B cell (primary cell): ENCODE measurements at regions not wholly inside any gene's neighbourhood (a gene's known extent, or its start where the extent isn't known, plus 50 kb on each side); places are given as distances from the start of the nearest gene placed in this dataset.

Source experiments
- ATAC-seq: fragments of 200-7000 bp; cut with Tn5 transposase; one replicate; pipeline ENCODE4 v1.10.0; 2021; ENCODE audit warnings: low read depth, mild to moderate bottlenecking, moderate number of reproducible peaks, moderate library complexity
- CTCF ChIA-PET: fragments of 350-600 bp; sonication (Branson Sonifier 250); formaldehyde crosslinking; loops from one replicate; lab custom pipeline; 2021; ENCODE audit warnings: antibody characterized with exemption, inconsistent platforms; lab: Charles Lee
- POLR2A ChIA-PET: fragments of 350-600 bp; sonication (Branson Sonifier 250); formaldehyde crosslinking; loops from one replicate; lab custom pipeline; 2021; ENCODE audit warnings: antibody characterized with exemption; lab: Charles Lee
- DNase-seq: peaks from one replicate; pipeline ENCODE4 v3.0.0; 2013
- H2AFZ ChIP-seq: 2 replicates; pipeline ENCODE4 v1.6.1; 2012; ENCODE audit warnings: mild to moderate bottlenecking, low read depth, low read length; ENCODE audit not compliant: insufficient read depth, poor library complexity, severe bottlenecking
- H3K27ac ChIP-seq, 2 donors: 1 replicate in 1 of 2; 2 replicates in 1 of 2; pipeline ENCODE4 v1.5.1; 2012 to 2013; ENCODE audit warnings: low read length in 2 of 2, mild to moderate bottlenecking in 2 of 2, moderate library complexity in 1 of 2
- H3K27me3 ChIP-seq, 4 experiments: fragments of 200-600 bp in 1 of 4; sonication (generic) in 1 of 4; replicated peaks in 1 of 4; 1 replicate in 2 of 4; 2 replicates in 2 of 4; pipeline versions ENCODE4 v1.6.1 to v1.7.0; 2013 to 2016; ENCODE audit warnings: low read length in 3 of 4, mild to moderate bottlenecking in 2 of 4, mixed read lengths in 1 of 4, moderate library complexity in 1 of 4; ENCODE audit not compliant: insufficient read depth in 4 of 4, control insufficient read depth in 3 of 4; ENCODE audit errors: control extremely low read depth in 1 of 4
- H3K36me3 ChIP-seq, 2 experiments: replicated peaks in 1 of 2; 1 replicate in 1 of 2; 2 replicates in 1 of 2; pipeline versions ENCODE4 v1.6.1 to v1.7.1; 2013; ENCODE audit warnings: low read length in 1 of 2; ENCODE audit not compliant: insufficient read depth in 2 of 2, control insufficient read depth in 1 of 2; ENCODE audit errors: control extremely low read depth in 1 of 2, extremely low read depth in 1 of 2
- H3K4me1 ChIP-seq, 2 donors: fragments of 200-600 bp in 1 of 2; sonication (generic) in 1 of 2; 1 replicate in 1 of 2; 2 replicates in 1 of 2; pipeline versions ENCODE4 v1.5.1 to v1.6.1; 2013 to 2017; ENCODE audit warnings: low read length in 2 of 2; ENCODE audit not compliant: control insufficient read depth in 2 of 2, insufficient read depth in 2 of 2
- H3K4me2 ChIP-seq: replicated peaks from 2 replicates; pipeline ENCODE3; 2012; ENCODE audit warnings: mild to moderate bottlenecking, low read depth, low read length; ENCODE audit not compliant: poor library complexity, severe bottlenecking
- H3K4me3 ChIP-seq, 5 experiments: fragments of 200-600 bp in 1 of 5; sonication (generic) in 1 of 5; 1 replicate in 3 of 5; 2 replicates in 2 of 5; pipeline versions ENCODE4 v1.5.1 to v1.7.0; 2011 to 2016; ENCODE audit warnings: low read length in 4 of 5, mild to moderate bottlenecking in 4 of 5, low read depth in 2 of 5, control low read depth in 1 of 5, moderate library complexity in 1 of 5; ENCODE audit not compliant: insufficient read depth in 1 of 5; ENCODE audit errors: control extremely low read depth in 1 of 5, extremely low read depth in 1 of 5
- H3K79me2 ChIP-seq: fragments of 200-600 bp; sonication (generic); one replicate; pipeline ENCODE4 v1.6.0; 2016; ENCODE audit warnings: low read length; ENCODE audit not compliant: control insufficient read depth, insufficient read depth
- H3K9ac ChIP-seq: fragments of 200-600 bp; sonication (generic); 2 replicates; pipeline ENCODE4 v1.6.1; 2017; ENCODE audit warnings: mild to moderate bottlenecking, low read length, moderate library complexity
- H3K9me3 ChIP-seq, 3 donors: one replicate each; pipeline versions ENCODE4 v1.6.1 to v1.7.1; 2013; ENCODE audit warnings: low read length in 2 of 3; ENCODE audit not compliant: control insufficient read depth in 2 of 3, insufficient read depth in 1 of 3; ENCODE audit errors: control extremely low read depth in 1 of 3
- H4K20me1 ChIP-seq: 2 replicates; pipeline ENCODE4 v1.6.0; 2012; ENCODE audit warnings: mild to moderate bottlenecking, low read length; ENCODE audit not compliant: insufficient read depth, control insufficient read depth, poor library complexity, severe bottlenecking
- H3K27ac Mint-ChIP-seq: one replicate; pipeline ENCODE4 v1.8.0; 2021; ENCODE audit warnings: mixed read lengths
- H3K27me3 Mint-ChIP-seq: one replicate; pipeline ENCODE4 v1.8.0; 2021; ENCODE audit warnings: mixed read lengths
- H3K4me1 Mint-ChIP-seq: one replicate; pipeline ENCODE4 v1.8.0; 2021; ENCODE audit warnings: mixed read lengths
- H3K4me3 Mint-ChIP-seq: one replicate; pipeline ENCODE4 v1.8.0; 2021; ENCODE audit warnings: mixed read lengths
- H3K9me3 Mint-ChIP-seq: one replicate; pipeline ENCODE4 v1.8.0; 2022; ENCODE audit warnings: mixed read lengths; ENCODE audit not compliant: insufficient read depth
- CTCF ChIP-seq: fragments of 200-600 bp; IDR thresholded peaks from one replicate; pipeline ENCODE4 v1.8.0; 2022; ENCODE audit warnings: antibody characterized with exemption, mild to moderate bottlenecking
- EZH2 ChIP-seq: IDR thresholded peaks from 2 replicates; pipeline ENCODE4 v1.6.1; 2012; ENCODE audit warnings: borderline replicate concordance, low read depth, mild to moderate bottlenecking, moderate library complexity, low read length; ENCODE audit not compliant: insufficient read depth, poor library complexity, severe bottlenecking
- WGBS: methylation state at CpG from one replicate; pipeline ENCODE4 v1.1.5; 2013; ENCODE audit warnings: missing lambda C conversion rate; ENCODE audit not compliant: insufficient coverage; 5-methylcytosine and 5-hydroxymethylcytosine counted together
- intact Hi-C: fragments of 100-400 bp; cut with micrococcal nuclease; formaldehyde crosslinking; loops from one replicate; pipeline ENCODE4 v1.10.0; 2022

GRCh38 chr2:71832844-71833243 lies 314.8 kb downstream of the CYP26B1 start:
- no peaks in the 10 kb centered on the region for H3K4me1 Mint-ChIP-seq

GRCh38 chr2:71832388-71832787 lies 315.3 kb downstream of the CYP26B1 start:
- ATAC-seq (no peak), DNase-seq (no peak)
- ChIA-PET POLR2A (no interaction called here), CTCF (no interaction called here)
- Histone ChIP-seq H3K36me3 (no peaks in the 10 kb centered on the region), H3K4me2 (no peak overlapping the region), H3K79me2 (no peaks in the 10 kb centered on the region), H3K27me3 (no peaks in the 10 kb centered on the region), H4K20me1 (no peaks in the 10 kb centered on the region), H3K27ac (no peak overlapping the region), H3K4me1 (no peaks in the 10 kb centered on the region), H3K4me3 (no peak overlapping the region), H3K9me3 (peaks cover 0 to 6% (median 0%) of the 10 kb centered on the region in 3 donors), H2AFZ (no peak overlapping the region), H3K9ac (no peak overlapping the region)
- peaks cover 13% of the 10 kb centered on the region for H3K27me3 Mint-ChIP-seq
- H3K27ac Mint-ChIP-seq, result no peak overlapping the region
- no peaks in the 10 kb centered on the region for H3K9me3 Mint-ChIP-seq
- TF ChIP-seq EZH2 (no peak), CTCF (no peak)
- H3K4me1 Mint-ChIP-seq, result no peaks in the 10 kb centered on the region
- H3K4me3 Mint-ChIP-seq, result no peak overlapping the region
- 80% methylated on average over 1 of the region's 1 CpG for WGBS
- intact Hi-C loops, result no loop called here

More at GRCh38 chr2:71832844-71833243, 314.8 kb downstream of the CYP26B1 start:
- H3K27me3 ChIP-seq, result no peaks in the 10 kb centered on the region
- H3K27ac Mint-ChIP-seq, result no peak overlapping the region
- H3K4me3 Mint-ChIP-seq, result no peak overlapping the region
- peaks cover 13% of the 10 kb centered on the region for H3K27me3 Mint-ChIP-seq
- H3K79me2 ChIP-seq, result no peaks in the 10 kb centered on the region
- H3K4me2 ChIP-seq, result no peak overlapping the region
- H3K4me3 ChIP-seq, result no peak overlapping the region
- POLR2A ChIA-PET, result no interaction called here
- 95% methylated on average over 3 of the region's 4 CpGs for WGBS
- no peak overlapping the region for H3K27ac ChIP-seq
- ATAC-seq (no peak), DNase-seq (no peak)
- TF ChIP-seq CTCF, result no peak
- TF ChIP-seq EZH2, result no peak
- H2AFZ ChIP-seq, result no peak overlapping the region
- H3K9ac ChIP-seq, result no peak overlapping the region
- intact Hi-C loops, result no loop called here
- no peaks in the 10 kb centered on the region for H3K36me3 ChIP-seq
- no peaks in the 10 kb centered on the region for H4K20me1 ChIP-seq
- no peaks in the 10 kb centered on the region for H3K9me3 Mint-ChIP-seq
- no peaks in the 10 kb centered on the region for H3K4me1 ChIP-seq
- H3K9me3 ChIP-seq, result peaks cover 0 to 4% (median 0%) of the 10 kb centered on the region in 3 donors
- CTCF ChIA-PET, result no interaction called here
